ENCODE measurements at regions not wholly inside any gene's neighbourhood (a gene's known extent, or its start where the extent isn't known, plus 50 kb on each side); places are given as distances from the start of the nearest gene placed in this dataset.

DNA sequence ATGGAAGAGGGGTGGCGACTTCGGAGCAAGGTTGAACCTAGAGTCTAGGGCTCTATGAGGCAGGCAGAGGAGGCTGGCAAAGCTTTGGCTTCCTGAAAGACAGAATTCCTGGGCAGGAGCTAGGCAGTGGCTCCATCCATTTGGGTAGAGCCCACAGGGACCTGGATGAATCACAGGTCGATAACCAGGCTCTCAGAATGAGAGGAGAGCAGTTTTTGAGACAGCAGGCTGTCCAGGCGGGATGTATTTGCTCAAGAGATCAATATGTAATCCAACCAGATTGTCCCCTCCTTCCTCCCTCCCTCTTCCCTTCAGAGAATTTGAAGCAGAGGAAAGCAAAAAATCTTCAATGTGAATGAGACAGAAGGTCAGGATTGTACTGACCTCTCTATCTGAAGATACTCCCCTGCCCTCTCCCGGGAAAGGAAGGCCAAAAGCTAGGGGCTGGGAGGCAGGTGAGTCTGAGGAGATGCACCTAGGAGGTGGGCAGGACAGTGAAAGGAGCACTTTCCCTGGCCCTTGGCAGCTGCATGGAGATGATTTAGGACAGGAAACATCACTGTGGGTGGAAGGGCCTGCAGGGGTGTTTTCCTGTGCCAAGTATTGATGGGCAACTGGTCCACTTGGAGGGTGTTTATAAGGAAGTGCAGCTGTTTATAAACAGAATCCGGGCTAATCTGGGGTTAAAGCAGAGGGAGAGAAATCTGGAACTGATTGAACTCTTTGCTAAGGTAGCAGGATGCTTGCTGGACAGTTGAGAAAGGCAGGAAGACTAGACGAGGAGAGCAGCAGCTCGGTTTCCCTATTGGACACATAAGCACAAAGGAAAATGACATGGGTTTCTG lies 212.4 kb upstream of the LRFN2 start:
- DNase-seq (ENCODE audit: low read depth in 2 of 3, low spot score in 2 of 3), result no peak

GRCh38 chr6:40798069-40798770 lies 211.1 kb upstream of the LRFN2 start:
- no peak for DNase-seq (ENCODE audit: low read depth in 2 of 3, low spot score in 2 of 3)

DNA sequence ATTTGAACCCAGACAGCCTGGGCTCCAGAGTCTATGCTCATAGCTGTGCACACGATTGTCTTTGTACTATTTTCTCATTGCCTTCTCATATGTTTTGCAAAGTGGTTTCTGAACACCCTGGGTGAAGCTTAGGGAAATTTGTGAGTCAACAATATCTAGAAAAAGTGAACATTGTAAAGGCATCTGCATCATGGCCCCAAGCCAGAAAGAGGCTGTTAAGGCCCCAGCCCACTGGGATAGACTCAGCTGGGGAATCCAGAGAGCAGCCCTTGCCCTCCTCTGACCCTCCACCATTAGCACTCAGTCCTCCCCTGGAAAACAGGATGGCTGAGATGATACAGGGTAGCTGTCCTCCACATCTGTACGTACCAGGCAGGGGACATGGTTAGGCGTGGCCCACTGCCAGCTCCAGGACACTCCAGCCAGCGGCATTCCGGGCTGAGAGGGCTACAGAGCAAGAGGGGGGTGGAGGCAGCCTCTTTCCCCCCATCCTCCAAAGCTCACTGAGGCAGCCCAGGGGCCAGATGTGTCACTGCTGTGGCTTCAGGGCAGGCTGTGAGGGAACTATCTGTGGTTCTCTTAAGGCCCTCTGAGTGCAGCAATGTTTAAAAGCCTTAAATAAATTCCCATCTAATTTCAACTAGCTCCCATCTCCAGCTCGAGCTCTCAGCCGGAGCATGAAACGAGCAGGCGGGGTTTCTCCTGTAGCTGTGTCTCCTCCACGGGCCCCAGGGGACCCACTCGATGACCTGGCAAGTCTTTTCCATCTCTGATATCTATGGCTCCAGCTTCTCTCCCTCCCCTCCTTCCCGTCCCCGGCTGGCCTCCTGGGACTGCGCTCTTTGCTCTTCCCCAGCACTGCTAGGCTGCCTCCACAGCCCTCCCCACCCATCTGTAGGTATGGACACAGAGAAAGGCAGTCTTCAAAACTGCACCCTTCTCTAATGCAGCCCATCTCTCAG lies 209.4 kb upstream of the LRFN2 start:
- no peak for DNase-seq (ENCODE audit: low read depth in 2 of 3, low spot score in 2 of 3)

GRCh38 chr6:40794586-40794985 lies 207.4 kb upstream of the LRFN2 start:
- DNase-seq (ENCODE audit: low read depth in 2 of 3, low spot score in 2 of 3), result no peak

DNA sequence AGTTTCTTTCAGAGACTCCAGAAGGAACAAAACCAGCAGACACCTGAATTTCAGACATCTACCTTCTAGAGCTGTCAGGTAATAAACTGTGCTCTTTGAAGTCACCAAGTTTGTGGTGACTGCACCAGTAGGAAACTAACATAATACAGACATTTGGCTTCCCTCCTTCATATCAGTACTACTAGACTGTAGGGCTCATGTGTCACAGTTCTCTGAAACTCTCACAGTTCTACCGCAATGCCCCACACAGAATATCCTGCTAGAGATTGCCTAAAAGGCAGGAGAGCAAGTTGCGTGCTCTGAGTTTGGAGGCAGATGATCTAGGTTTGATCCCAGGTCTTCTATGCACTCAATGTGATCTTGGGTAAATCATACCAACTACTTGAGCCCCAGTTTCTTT lies 205.0 kb upstream of the LRFN2 start:
- DNase-seq (ENCODE audit: low read depth in 2 of 3, low spot score in 2 of 3), result no peak

- no peak for DNase-seq (ENCODE audit: low read depth in 2 of 3, low spot score in 2 of 3)
These were observed 203.8 kb upstream of the LRFN2 start for GRCh38 chr6:40791004-40791403.

DNA sequence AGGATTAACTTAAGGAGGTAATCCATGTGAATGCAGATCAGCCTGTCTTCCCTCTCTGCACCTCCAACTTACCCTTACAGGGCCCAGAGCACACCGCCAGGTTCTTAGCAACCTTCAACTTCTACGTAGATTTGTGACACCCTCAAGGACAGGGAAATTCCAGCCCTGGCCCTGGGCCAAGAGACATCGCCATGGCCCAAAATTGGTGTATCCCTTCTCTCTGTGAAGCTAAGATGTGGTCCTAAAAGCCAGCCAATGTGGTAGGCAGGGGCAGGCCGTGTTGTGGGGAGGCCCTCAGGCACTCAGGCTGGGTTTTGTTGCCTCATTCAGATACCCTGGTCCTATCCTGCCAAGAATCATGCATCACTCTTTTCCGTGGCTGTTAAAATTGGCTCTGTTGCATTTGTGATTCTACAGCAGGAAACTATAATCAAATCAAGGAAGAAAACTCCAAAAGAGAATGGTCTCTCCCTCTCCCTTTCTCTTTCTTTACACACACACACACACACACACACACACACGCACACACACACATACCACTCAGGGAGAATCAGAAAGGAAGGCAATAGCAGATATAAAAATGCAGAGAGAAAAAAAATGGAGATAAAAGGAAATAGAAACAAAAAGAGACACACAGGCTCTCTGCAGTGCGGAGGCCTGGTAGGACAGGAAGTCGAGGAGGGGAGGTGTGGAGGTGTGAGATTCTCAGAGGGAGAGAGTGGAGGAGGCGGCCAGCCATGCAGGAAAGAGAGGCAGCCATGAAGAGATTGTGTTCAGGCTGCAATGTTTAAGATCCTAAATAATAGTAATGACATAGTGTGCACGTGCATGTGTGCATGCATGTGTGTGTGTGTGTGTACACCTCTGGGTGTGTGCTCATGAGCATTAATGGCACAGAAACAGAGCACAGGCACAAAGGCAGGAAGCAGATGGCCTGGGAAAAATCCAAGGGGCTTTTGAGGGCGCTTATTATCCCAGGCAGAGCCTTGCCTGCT lies 201.8 kb upstream of the LRFN2 start:
- DNase-seq (ENCODE audit: low read depth in 2 of 3, low spot score in 2 of 3), result no peak

DNA sequence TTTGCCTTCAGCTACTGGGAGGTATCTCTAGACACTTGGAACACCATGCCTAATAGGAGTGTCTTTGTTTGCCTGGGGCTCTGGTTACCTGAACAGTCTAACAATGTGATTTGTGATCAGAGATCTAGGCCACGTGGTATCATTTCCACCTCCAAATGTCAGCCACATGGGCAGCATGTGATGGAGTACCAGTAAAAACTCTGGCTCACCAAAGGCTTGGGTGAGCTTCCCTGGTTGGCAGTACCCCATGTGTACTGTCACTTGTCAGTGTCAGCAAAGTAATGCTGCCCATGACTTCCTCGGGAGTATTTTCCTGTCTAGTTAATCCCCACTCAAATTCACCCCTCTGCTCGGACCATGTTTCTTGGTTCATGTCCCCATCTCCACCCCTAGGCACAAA lies 195.2 kb upstream of the LRFN2 start:
- DNase-seq (ENCODE audit: low read depth in 2 of 3, low spot score in 2 of 3), result no peak

DNA sequence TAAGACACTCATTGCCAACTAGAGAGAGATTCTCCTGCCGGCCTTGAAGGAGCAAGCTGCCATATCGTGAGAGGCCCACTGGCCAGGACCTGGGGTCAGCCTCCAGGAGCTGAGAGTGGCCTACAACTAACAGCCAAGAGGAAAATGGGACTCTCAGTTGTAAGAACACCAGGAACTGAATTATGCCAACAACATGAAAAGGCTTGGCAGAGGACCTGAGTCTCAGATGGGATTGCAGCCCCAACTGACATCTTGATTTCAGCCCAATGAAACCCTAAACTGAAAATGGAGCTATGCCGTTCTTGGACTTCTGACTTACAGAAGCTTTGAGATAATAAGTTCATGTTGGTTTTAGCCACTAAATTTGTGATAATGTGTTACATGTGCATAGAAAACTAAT lies 193.5 kb upstream of the LRFN2 start:
- no peak for DNase-seq (ENCODE audit: low read depth in 2 of 3, low spot score in 2 of 3)

DNA sequence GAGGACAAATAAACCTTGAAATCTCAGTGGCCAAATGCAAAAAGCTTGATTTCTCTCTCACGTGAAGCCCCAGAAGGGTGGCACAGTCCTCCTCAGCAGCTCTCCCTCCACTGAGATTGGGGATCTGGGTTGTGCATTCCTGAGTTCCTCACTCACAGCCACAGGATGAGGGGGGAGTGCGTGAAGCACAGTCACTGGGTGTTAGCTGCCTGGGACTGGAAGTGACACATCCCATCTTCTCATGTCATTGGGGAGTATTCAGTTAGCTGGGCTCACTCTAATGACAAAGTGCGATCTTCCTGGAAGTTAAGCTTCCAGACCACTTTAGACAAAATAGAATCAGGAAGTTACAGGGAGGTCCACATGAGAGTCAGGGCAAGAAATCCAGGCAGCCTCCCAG lies 192.2 kb upstream of the LRFN2 start:
- DNase-seq (ENCODE audit: low read depth in 2 of 3, low spot score in 2 of 3), result no peak

GRCh38 chr6:40778918-40779317 lies 191.8 kb upstream of the LRFN2 start:
- no peak for DNase-seq (ENCODE audit: low read depth in 2 of 3, low spot score in 2 of 3)

- DNase-seq (ENCODE audit: low read depth in 2 of 3, low spot score in 2 of 3), result no peak
These were observed 191.0 kb upstream of the LRFN2 start for GRCh38 chr6:40778196-40778595.

DNA sequence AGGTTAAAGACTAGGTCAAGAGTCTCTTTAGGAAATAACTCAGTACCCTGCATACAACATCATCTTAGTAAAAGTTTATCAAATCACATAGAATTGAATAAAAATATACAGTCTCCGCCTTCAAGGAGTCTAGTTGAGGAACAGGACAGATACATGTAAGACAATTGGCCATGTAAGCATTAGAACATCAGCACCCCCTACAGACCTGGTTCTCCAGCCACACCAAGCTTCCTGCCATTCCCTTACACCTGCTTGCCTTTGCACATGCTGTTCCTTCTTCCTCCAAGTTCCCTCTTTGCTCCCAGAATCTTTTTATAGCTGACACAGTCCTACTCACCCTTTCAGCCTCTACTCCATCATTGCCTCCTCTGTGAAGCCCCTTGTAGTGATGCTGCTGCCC lies 187.8 kb upstream of the LRFN2 start:
- DNase-seq (ENCODE audit: low read depth in 2 of 3, low spot score in 2 of 3), result no peak

- DNase-seq (ENCODE audit: low read depth in 2 of 3, low spot score in 2 of 3), result no peak
These were observed 183.6 kb upstream of the LRFN2 start for GRCh38 chr6:40770794-40771193.

DNA sequence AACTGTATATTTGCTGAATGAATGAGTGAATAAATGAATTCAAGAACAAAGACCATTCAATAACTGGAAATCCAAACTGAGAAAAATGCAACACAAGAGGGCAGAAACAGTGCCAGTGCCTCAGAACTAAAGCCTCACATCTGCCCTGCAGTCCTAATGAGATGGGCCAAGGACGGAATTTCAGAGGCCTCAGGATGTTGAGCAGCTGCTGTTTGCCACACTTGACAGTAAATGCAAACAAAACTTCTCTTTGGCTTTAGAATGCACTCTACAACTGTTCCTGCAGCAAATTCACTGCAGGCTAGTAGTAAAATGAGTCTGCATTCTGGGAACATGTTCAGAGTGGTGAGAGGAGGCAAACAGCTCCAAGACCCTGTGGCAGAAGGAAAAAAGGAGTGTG lies 177.6 kb upstream of the LRFN2 start:
- no peak for DNase-seq (ENCODE audit: low read depth in 2 of 3, low spot score in 2 of 3)

- DNase-seq (ENCODE audit: low read depth in 2 of 3, low spot score in 2 of 3), result no peak
These were observed 175.8 kb upstream of the LRFN2 start for GRCh38 chr6:40762981-40763380.

- DNase-seq (ENCODE audit: low read depth in 2 of 3, low spot score in 2 of 3), result no peak
These were observed 173.7 kb upstream of the LRFN2 start for GRCh38 chr6:40760887-40761286.

GRCh38 chr6:40759838-40760237 lies 172.7 kb upstream of the LRFN2 start:
- DNase-seq (ENCODE audit: low read depth in 2 of 3, low spot score in 2 of 3), result no peak

DNA sequence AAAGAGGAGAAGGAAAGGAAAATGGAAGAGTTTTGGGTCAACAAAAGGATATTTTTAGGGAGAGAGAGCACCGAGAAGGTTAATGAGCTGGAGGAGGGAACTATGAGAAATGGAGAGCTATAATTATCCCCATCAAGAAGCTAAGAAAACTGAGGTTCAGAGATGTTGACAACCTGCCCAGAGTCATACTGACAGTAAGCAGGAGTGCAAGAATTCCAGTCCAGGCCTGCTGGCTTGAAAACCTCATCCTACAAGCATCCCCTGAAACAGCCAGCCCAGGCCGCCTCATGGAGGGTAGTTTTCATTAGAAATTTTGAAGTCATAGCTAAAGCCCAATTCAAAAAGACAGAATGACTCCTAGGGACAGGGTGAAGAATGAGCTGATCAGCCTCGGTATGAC lies 172.1 kb upstream of the LRFN2 start:
- DNase-seq (ENCODE audit: low read depth in 2 of 3, low spot score in 2 of 3), result no peak

DNA sequence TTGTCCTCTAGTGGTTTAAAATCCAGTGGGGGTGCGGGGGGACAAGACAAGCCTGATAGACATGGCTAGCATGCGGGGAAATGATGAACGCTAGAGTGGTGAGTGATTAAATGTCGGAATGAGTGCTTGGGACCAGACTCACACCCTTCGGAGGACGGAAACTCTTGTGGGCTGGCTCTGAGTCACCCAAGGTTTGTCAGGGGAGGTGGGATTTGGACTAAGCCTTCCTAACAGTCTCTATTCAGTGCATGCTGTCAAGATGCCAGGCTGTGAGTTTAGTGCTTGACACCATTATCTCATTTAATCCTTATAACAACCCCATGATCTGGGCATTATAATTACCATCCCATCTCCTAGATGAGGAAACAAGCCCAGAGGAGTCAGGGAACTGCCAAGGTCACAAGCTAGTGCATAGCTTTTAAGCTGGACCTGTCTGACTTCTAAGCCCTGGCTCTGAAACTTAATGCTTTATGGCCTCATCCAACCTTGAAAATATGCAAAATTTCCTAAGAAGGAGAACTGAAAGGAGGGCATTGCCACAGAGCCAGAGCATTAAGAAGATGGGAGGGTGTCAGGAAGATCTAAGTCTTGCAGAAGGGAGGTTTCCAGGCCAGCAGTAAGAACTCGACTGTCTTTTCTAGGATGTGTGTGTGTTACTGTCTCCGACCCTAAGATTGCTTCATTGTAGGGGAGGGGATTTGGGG lies 168.7 kb upstream of the LRFN2 start:
- no peak for DNase-seq (ENCODE audit: low read depth in 2 of 3, low spot score in 2 of 3)
